ENCODE measurements at regions not wholly inside any gene's neighbourhood (a gene's known extent, or its start where the extent isn't known, plus 50 kb on each side); places are given as distances from the start of the nearest gene placed in this dataset.

DNA sequence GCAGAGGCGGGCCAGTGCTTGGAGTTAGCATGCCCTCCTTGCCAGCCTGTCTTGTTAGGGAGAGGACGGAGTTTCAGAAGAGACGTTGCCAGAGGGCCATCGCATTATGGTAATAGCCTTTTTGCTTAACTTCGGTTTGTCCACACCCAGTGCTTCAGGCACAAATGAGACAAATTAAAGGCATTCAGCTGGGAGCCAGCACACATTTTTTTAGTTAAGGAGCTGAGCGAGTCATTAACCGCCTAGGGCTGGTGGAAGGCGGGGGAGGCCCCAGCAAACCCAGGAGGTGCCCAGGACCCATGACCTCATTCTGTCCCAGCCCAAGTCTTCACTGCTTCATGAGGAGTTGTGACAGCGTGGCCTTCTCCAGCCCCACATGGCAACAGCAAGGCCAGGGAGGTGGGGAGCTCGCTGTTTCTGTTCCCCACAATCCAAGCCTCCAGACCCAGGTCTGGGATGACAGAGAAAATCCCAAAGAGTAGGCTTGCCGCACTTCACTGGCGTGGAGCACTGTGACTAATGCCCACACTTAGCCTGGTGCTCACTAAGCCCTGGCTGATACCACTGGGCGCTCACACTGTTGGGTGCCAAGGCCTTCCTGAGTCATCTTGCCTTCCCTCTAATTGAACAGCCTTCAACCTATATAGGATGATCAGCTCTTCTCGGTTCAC is 237.1 kb downstream of the ANKRD60 start:
- Mint-ChIP-seq H3K27me3 (ENCODE audit: insufficient read depth, low read depth, poor library complexity) (peaks cover 6% of the 10 kb centered on the region), H3K27ac (no peak overlapping the region), H3K36me3 (ENCODE audit: low read depth) (no peaks in the 10 kb centered on the region), H3K4me3 (no peak overlapping the region), H3K4me1 (no peaks in the 10 kb centered on the region), H3K9me3 (no peaks in the 10 kb centered on the region)
- no peaks in the 10 kb centered on the region for H3K27me3 ChIP-seq (ENCODE audit: insufficient read depth)
- H3F3A ChIP-seq (replicated peaks; ENCODE audit: low read depth) = no peaks in the 10 kb centered on the region
- H3K4me1 ChIP-seq (ENCODE audit: insufficient read depth) = no peaks in the 10 kb centered on the region
- TF ChIP-seq, protein P1, sequence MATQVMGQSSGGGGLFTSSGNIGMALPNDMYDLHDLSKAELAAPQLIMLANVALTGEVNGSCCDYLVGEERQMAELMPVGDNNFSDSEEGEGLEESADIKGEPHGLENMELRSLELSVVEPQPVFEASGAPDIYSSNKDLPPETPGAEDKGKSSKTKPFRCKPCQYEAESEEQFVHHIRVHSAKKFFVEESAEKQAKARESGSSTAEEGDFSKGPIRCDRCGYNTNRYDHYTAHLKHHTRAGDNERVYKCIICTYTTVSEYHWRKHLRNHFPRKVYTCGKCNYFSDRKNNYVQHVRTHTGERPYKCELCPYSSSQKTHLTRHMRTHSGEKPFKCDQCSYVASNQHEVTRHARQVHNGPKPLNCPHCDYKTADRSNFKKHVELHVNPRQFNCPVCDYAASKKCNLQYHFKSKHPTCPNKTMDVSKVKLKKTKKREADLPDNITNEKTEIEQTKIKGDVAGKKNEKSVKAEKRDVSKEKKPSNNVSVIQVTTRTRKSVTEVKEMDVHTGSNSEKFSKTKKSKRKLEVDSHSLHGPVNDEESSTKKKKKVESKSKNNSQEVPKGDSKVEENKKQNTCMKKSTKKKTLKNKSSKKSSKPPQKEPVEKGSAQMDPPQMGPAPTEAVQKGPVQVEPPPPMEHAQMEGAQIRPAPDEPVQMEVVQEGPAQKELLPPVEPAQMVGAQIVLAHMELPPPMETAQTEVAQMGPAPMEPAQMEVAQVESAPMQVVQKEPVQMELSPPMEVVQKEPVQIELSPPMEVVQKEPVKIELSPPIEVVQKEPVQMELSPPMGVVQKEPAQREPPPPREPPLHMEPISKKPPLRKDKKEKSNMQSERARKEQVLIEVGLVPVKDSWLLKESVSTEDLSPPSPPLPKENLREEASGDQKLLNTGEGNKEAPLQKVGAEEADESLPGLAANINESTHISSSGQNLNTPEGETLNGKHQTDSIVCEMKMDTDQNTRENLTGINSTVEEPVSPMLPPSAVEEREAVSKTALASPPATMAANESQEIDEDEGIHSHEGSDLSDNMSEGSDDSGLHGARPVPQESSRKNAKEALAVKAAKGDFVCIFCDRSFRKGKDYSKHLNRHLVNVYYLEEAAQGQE (IDR thresholded peaks at IDR 0.05; ENCODE audit: unreplicated experiment) = no peak
- TF ChIP-seq, protein P2, sequence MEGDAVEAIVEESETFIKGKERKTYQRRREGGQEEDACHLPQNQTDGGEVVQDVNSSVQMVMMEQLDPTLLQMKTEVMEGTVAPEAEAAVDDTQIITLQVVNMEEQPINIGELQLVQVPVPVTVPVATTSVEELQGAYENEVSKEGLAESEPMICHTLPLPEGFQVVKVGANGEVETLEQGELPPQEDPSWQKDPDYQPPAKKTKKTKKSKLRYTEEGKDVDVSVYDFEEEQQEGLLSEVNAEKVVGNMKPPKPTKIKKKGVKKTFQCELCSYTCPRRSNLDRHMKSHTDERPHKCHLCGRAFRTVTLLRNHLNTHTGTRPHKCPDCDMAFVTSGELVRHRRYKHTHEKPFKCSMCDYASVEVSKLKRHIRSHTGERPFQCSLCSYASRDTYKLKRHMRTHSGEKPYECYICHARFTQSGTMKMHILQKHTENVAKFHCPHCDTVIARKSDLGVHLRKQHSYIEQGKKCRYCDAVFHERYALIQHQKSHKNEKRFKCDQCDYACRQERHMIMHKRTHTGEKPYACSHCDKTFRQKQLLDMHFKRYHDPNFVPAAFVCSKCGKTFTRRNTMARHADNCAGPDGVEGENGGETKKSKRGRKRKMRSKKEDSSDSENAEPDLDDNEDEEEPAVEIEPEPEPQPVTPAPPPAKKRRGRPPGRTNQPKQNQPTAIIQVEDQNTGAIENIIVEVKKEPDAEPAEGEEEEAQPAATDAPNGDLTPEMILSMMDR (conservative IDR thresholded peaks at IDR 0.05; ENCODE audit: low read depth in 2 of 2) = no peak
- TF ChIP-seq STAT1 (IDR thresholded peaks at IDR 0.05; ENCODE audit: unreplicated experiment) (no peak), ZNF114 (CRISPR knock-in tag; IDR thresholded peaks at IDR 0.05) (no peak), CREB1 (CRISPR knock-in tag; IDR thresholded peaks at IDR 0.05; ENCODE audit: low read depth) (no peak), NANOG (IDR thresholded peaks at IDR 0.05; ENCODE audit: borderline replicate concordance) (no peak), ZNF331 (CRISPR knock-in tag; IDR thresholded peaks at IDR 0.05; ENCODE audit: low read depth) (no peak), JUNB (IDR thresholded peaks at IDR 0.05; ENCODE audit: unreplicated experiment) (no peak), EZH2phosphoT487 (IDR thresholded peaks at IDR 0.05; ENCODE audit: unreplicated experiment) (no peak), EZH2 (IDR thresholded peaks at IDR 0.05; ENCODE audit: low read depth, unreplicated experiment) (no peak), POLR2AphosphoS5 (IDR thresholded peaks at IDR 0.05; ENCODE audit: low read depth) (no peak)
- TF ChIP-seq, protein P3, sequence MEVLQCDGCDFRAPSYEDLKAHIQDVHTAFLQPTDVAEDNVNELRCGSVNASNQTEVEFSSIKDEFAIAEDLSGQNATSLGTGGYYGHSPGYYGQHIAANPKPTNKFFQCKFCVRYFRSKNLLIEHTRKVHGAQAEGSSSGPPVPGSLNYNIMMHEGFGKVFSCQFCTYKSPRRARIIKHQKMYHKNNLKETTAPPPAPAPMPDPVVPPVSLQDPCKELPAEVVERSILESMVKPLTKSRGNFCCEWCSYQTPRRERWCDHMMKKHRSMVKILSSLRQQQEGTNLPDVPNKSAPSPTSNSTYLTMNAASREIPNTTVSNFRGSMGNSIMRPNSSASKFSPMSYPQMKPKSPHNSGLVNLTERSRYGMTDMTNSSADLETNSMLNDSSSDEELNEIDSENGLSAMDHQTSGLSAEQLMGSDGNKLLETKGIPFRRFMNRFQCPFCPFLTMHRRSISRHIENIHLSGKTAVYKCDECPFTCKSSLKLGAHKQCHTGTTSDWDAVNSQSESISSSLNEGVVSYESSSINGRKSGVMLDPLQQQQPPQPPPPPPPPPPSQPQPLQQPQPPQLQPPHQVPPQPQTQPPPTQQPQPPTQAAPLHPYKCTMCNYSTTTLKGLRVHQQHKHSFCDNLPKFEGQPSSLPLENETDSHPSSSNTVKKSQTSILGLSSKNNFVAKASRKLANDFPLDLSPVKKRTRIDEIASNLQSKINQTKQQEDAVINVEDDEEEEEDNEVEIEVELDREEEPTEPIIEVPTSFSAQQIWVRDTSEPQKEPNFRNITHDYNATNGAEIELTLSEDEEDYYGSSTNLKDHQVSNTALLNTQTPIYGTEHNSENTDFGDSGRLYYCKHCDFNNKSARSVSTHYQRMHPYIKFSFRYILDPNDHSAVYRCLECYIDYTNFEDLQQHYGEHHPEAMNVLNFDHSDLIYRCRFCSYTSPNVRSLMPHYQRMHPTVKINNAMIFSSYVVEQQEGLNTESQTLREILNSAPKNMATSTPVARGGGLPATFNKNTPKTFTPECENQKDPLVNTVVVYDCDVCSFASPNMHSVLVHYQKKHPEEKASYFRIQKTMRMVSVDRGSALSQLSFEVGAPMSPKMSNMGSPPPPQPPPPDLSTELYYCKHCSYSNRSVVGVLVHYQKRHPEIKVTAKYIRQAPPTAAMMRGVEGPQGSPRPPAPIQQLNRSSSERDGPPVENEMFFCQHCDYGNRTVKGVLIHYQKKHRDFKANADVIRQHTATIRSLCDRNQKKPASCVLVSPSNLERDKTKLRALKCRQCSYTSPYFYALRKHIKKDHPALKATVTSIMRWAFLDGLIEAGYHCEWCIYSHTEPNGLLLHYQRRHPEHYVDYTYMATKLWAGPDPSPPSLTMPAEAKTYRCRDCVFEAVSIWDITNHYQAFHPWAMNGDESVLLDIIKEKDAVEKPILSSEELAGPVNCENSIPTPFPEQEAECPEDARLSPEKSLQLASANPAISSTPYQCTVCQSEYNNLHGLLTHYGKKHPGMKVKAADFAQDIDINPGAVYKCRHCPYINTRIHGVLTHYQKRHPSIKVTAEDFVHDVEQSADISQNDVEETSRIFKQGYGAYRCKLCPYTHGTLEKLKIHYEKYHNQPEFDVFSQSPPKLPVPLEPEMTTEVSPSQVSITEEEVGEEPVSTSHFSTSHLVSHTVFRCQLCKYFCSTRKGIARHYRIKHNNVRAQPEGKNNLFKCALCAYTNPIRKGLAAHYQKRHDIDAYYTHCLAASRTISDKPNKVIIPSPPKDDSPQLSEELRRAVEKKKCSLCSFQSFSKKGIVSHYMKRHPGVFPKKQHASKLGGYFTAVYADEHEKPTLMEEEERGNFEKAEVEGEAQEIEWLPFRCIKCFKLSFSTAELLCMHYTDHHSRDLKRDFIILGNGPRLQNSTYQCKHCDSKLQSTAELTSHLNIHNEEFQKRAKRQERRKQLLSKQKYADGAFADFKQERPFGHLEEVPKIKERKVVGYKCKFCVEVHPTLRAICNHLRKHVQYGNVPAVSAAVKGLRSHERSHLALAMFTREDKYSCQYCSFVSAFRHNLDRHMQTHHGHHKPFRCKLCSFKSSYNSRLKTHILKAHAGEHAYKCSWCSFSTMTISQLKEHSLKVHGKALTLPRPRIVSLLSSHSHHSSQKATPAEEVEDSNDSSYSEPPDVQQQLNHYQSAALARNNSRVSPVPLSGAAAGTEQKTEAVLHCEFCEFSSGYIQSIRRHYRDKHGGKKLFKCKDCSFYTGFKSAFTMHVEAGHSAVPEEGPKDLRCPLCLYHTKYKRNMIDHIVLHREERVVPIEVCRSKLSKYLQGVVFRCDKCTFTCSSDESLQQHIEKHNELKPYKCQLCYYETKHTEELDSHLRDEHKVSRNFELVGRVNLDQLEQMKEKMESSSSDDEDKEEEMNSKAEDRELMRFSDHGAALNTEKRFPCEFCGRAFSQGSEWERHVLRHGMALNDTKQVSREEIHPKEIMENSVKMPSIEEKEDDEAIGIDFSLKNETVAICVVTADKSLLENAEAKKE (CRISPR knock-in tag; IDR thresholded peaks at IDR 0.05) = no peak
- TF ChIP-seq, protein P4, sequence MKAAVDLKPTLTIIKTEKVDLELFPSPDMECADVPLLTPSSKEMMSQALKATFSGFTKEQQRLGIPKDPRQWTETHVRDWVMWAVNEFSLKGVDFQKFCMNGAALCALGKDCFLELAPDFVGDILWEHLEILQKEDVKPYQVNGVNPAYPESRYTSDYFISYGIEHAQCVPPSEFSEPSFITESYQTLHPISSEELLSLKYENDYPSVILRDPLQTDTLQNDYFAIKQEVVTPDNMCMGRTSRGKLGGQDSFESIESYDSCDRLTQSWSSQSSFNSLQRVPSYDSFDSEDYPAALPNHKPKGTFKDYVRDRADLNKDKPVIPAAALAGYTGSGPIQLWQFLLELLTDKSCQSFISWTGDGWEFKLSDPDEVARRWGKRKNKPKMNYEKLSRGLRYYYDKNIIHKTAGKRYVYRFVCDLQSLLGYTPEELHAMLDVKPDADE (IDR thresholded peaks at IDR 0.05) = no peak
- ATAC-seq = no peak
- H3K9me2 ChIP-seq (ENCODE audit: insufficient read depth) = no peaks in the 10 kb centered on the region
- no peak overlapping the region for H3K27ac ChIP-seq (ENCODE audit: low read depth)
- H2AFZ ChIP-seq = no peak overlapping the region
- H3K4me3 ChIP-seq = no peak overlapping the region
- no peaks in the 10 kb centered on the region for H3K36me3 ChIP-seq (ENCODE audit: insufficient read depth)
- H3K4me2 ChIP-seq = no peak overlapping the region
- no peaks in the 10 kb centered on the region for H4K20me1 ChIP-seq (replicated peaks; ENCODE audit: insufficient read depth)
- no peak for DNase-seq (ENCODE audit: low spot score)
- no peaks in the 10 kb centered on the region for H3K79me2 ChIP-seq (replicated peaks; ENCODE audit: insufficient read depth)
